HEK293 (cell line): ENCODE measurements at regions not wholly inside any gene's neighbourhood (a gene's known extent, or its start where the extent isn't known, plus 50 kb on each side); places are given as distances from the start of the nearest gene placed in this dataset.

Experiments used
- CTCF ChIA-PET: fragments of 350-600 bp; formaldehyde crosslinking; extraction: SDS; loops from one replicate; lab custom pipeline; 2021; ENCODE audit warnings: antibody characterized with exemption; lab: Yijun Ruan, JAX
- POLR2A ChIA-PET: fragments of 300-600 bp; formaldehyde crosslinking; extraction: SDS; loops from one replicate; lab custom pipeline; 2020; ENCODE audit warnings: antibody characterized with exemption, inconsistent platforms; lab: Yijun Ruan, JAX
- H3K27ac ChIP-seq: fragments of 200-500 bp; sonication (Bioruptor generic); 2 replicates; pipeline ENCODE4 v1.5.1; 2014; ENCODE audit warnings: low read depth, low read length, control low read depth, inconsistent platforms; ENCODE audit errors: extremely low read depth
- H3K36me3 ChIP-seq, 2 experiments: fragments of 200-500 bp in 1 of 2; sonication (Bioruptor generic) in 1 of 2; 1 replicate in 1 of 2; 2 replicates in 1 of 2; pipeline ENCODE4 v1.5.1; 2014 to 2017; ENCODE audit warnings: inconsistent platforms in 2 of 2, low read length in 2 of 2; ENCODE audit not compliant: control insufficient read depth in 2 of 2, insufficient read depth in 1 of 2
- H3K4me1 ChIP-seq: fragments of 200-500 bp; sonication (Bioruptor generic); 2 replicates; pipeline ENCODE4 v1.5.1; 2014; ENCODE audit warnings: mild to moderate bottlenecking, low read length, inconsistent platforms; ENCODE audit not compliant: control insufficient read depth, insufficient read depth
- H3K4me3 ChIP-seq: 2 replicates; pipeline ENCODE4 v1.5.1; 2011; ENCODE audit warnings: low read depth, mild to moderate bottlenecking, control low read depth, low read length, moderate library complexity
- H3K9me3 ChIP-seq: fragments of 200-500 bp; sonication (Bioruptor generic); 2 replicates; pipeline ENCODE4 v1.5.1; 2014; ENCODE audit warnings: low read depth, low read length, inconsistent platforms; ENCODE audit not compliant: control insufficient read depth, insufficient read depth
- BCL11B ChIP-seq: fragments of 450-650 bp; formaldehyde crosslinking; IDR thresholded peaks from 2 replicates; pipeline ENCODE4 v1.5.1; 2016; ENCODE audit warnings: low read depth, missing biosample characterization, missing genetic modification characterization
- EGR2 ChIP-seq: fragments of 450-650 bp; formaldehyde crosslinking; IDR thresholded peaks from 2 replicates; pipeline ENCODE4 v1.5.1; 2016; ENCODE audit warnings: low read depth, missing biosample characterization, missing genetic modification characterization
- GLI4 ChIP-seq: fragments of 450-650 bp; formaldehyde crosslinking; IDR thresholded peaks from 2 replicates; pipeline ENCODE4 v1.5.1; 2016; ENCODE audit warnings: missing biosample characterization, missing genetic modification characterization
- HOXA7 ChIP-seq: sonication (generic); formaldehyde crosslinking; IDR thresholded peaks from 2 replicates; pipeline ENCODE4 v1.8.1; 2022; ENCODE audit warnings: missing genetic modification reagents, borderline replicate concordance
- SP3 ChIP-seq: fragments of 450-650 bp; formaldehyde crosslinking; IDR thresholded peaks from 2 replicates; pipeline ENCODE4 v1.5.1; 2016; ENCODE audit warnings: missing biosample characterization, missing genetic modification characterization
- WT1 ChIP-seq: fragments of 450-650 bp; formaldehyde crosslinking; IDR thresholded peaks from 2 replicates; pipeline ENCODE4 v1.5.1; 2016; ENCODE audit warnings: missing biosample characterization, missing genetic modification characterization
- ZNF19 ChIP-seq: fragments of 450-650 bp; formaldehyde crosslinking; IDR thresholded peaks from 2 replicates; pipeline ENCODE4; 2016; ENCODE audit warnings: missing biosample characterization, missing genetic modification characterization, low read depth
- ZNF391 ChIP-seq: fragments of 450-650 bp; formaldehyde crosslinking; IDR thresholded peaks from 2 replicates; pipeline ENCODE4 v1.5.1; 2016; ENCODE audit warnings: low read depth, missing biosample characterization, missing genetic modification characterization, borderline replicate concordance
- ZNF394 ChIP-seq: fragments of 450-650 bp; formaldehyde crosslinking; IDR thresholded peaks from 2 replicates; pipeline ENCODE4 v1.5.1; 2016; ENCODE audit warnings: missing biosample characterization, missing genetic modification characterization, mild to moderate bottlenecking, moderate library complexity, borderline replicate concordance
- ZNF426 ChIP-seq: fragments of 450-650 bp; formaldehyde crosslinking; IDR thresholded peaks from 2 replicates; pipeline ENCODE4 v1.5.1; 2017; ENCODE audit warnings: missing biosample characterization, missing genetic modification characterization, mild to moderate bottlenecking, inconsistent platforms, moderate library complexity
- ZNF473 ChIP-seq: fragments of 450-650 bp; formaldehyde crosslinking; IDR thresholded peaks from 2 replicates; pipeline ENCODE4 v1.5.1; 2017; ENCODE audit warnings: missing biosample characterization, missing genetic modification characterization
- ZNF560 ChIP-seq: fragments of 450-650 bp; formaldehyde crosslinking; IDR thresholded peaks from 2 replicates; pipeline ENCODE4 v1.5.1; 2017; ENCODE audit warnings: missing biosample characterization, missing genetic modification characterization, borderline replicate concordance
- ZNF585B ChIP-seq: fragments of 450-650 bp; formaldehyde crosslinking; IDR thresholded peaks from 2 replicates; pipeline ENCODE4 v1.5.1; 2016; ENCODE audit warnings: missing biosample characterization, missing genetic modification characterization
- ZNF629 ChIP-seq: fragments of 450-650 bp; formaldehyde crosslinking; IDR thresholded peaks from 2 replicates; pipeline ENCODE4 v1.5.1; 2017; ENCODE audit warnings: missing biosample characterization, missing genetic modification characterization
- ZNF777 ChIP-seq: fragments of 450-650 bp; formaldehyde crosslinking; IDR thresholded peaks from 2 replicates; pipeline ENCODE4 v1.5.1; 2017; ENCODE audit warnings: missing biosample characterization, missing genetic modification characterization, borderline replicate concordance
- ZNF792 ChIP-seq: fragments of 450-650 bp; formaldehyde crosslinking; IDR thresholded peaks from 2 replicates; pipeline ENCODE4 v1.5.1; 2016; ENCODE audit warnings: missing biosample characterization, missing genetic modification characterization
- TF ChIP-seq, protein P1 (sequence below): fragments of 450-650 bp; formaldehyde crosslinking; IDR thresholded peaks from 2 replicates; pipeline ENCODE4 v1.5.1; 2016; ENCODE audit warnings: missing biosample characterization, missing genetic modification characterization
- TF ChIP-seq, protein P2 (sequence below): sonication (generic); formaldehyde crosslinking; IDR thresholded peaks from 2 replicates; pipeline ENCODE4 v1.8.1; 2022; ENCODE audit warnings: mild to moderate bottlenecking, moderate library complexity, missing genetic modification reagents
- TF ChIP-seq, protein P3 (sequence below): fragments of 450-650 bp; formaldehyde crosslinking; IDR thresholded peaks from 2 replicates; pipeline ENCODE4 v1.5.1; 2016; ENCODE audit warnings: missing biosample characterization, missing genetic modification characterization
- TF ChIP-seq, protein P4 (sequence below): fragments of 450-650 bp; formaldehyde crosslinking; IDR thresholded peaks from 2 replicates; pipeline ENCODE4 v1.5.1; 2016; ENCODE audit warnings: missing biosample characterization, missing genetic modification characterization
- TF ChIP-seq, protein P5 (sequence below): fragments of 450-650 bp; formaldehyde crosslinking; IDR thresholded peaks from 2 replicates; pipeline ENCODE4 v1.5.1; 2017; ENCODE audit warnings: missing biosample characterization, missing genetic modification characterization
- TF ChIP-seq, protein P6 (sequence below): fragments of 450-650 bp; IDR thresholded peaks from 2 replicates; pipeline ENCODE4 v1.5.1; 2018; ENCODE audit warnings: missing biosample characterization, missing genetic modification characterization
- TF ChIP-seq, protein P7 (sequence below): fragments of 450-650 bp; formaldehyde crosslinking; optimal IDR thresholded peaks from 2 replicates; pipeline ENCODE3; 2016; ENCODE audit warnings: missing biosample characterization, mild to moderate bottlenecking, missing genetic modification characterization

DNA sequence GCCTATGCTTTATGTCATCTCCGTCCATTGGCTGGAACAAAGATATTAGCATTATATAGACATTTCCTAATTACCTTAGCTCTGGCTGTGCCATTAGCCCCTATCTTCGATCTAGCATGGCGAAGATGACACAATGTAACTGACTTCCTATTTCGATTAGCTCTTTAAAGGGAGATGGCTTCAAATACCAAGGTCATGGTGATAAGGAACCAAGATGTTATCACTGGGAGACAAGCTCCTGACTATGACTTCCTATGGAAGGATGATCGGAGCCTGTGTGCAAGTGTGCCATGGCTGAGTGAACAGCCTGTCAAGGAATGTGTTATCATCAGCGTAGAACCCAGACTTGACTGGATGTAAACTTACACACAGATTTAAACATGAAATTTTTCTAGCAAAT, 602.1 kb downstream of the PSAT1 start (continued):
- TF ChIP-seq, protein P1, sequence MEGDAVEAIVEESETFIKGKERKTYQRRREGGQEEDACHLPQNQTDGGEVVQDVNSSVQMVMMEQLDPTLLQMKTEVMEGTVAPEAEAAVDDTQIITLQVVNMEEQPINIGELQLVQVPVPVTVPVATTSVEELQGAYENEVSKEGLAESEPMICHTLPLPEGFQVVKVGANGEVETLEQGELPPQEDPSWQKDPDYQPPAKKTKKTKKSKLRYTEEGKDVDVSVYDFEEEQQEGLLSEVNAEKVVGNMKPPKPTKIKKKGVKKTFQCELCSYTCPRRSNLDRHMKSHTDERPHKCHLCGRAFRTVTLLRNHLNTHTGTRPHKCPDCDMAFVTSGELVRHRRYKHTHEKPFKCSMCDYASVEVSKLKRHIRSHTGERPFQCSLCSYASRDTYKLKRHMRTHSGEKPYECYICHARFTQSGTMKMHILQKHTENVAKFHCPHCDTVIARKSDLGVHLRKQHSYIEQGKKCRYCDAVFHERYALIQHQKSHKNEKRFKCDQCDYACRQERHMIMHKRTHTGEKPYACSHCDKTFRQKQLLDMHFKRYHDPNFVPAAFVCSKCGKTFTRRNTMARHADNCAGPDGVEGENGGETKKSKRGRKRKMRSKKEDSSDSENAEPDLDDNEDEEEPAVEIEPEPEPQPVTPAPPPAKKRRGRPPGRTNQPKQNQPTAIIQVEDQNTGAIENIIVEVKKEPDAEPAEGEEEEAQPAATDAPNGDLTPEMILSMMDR (tag by site-specific recombination), result no peak
- no peak for TF ChIP-seq EGR2
- no peak for TF ChIP-seq ZNF777

DNA sequence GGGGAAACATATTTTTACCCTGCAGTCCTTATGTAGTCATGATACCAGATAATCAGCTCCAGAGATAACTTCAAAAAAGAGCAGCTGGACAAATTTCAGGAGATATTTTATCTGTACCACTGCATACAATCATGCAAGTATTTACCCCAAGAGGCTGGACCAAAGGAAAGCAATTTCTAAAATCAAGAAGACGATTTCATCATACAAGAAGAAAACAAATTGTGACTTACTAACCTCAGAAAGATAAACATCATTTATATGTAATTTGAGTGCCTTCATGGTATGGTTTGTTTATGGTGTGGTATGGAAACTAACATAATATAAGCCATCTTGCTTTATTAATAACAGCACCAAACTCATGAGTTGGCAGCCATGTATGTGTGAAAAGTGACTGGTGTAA, 603.6 kb downstream of the PSAT1 start:
- CTCF ChIA-PET, result no interaction called here
- Histone ChIP-seq H3K36me3 (no peaks in the 10 kb centered on the region), H3K4me3 (no peak overlapping the region), H3K27ac (no peak overlapping the region), H3K9me3 (no peaks in the 10 kb centered on the region), H3K4me1 (no peaks in the 10 kb centered on the region)
- POLR2A ChIA-PET, result no interaction called here
- TF ChIP-seq, protein P2, sequence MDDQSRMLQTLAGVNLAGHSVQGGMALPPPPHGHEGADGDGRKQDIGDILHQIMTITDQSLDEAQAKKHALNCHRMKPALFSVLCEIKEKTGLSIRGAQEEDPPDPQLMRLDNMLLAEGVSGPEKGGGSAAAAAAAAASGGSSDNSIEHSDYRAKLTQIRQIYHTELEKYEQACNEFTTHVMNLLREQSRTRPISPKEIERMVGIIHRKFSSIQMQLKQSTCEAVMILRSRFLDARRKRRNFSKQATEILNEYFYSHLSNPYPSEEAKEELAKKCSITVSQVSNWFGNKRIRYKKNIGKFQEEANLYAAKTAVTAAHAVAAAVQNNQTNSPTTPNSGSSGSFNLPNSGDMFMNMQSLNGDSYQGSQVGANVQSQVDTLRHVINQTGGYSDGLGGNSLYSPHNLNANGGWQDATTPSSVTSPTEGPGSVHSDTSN (CRISPR knock-in tag), result no peak
- no peak for TF ChIP-seq ZNF585B (tag by site-specific recombination)
- no peak for TF ChIP-seq ZNF394 (tag by site-specific recombination)
- TF ChIP-seq, protein P3, sequence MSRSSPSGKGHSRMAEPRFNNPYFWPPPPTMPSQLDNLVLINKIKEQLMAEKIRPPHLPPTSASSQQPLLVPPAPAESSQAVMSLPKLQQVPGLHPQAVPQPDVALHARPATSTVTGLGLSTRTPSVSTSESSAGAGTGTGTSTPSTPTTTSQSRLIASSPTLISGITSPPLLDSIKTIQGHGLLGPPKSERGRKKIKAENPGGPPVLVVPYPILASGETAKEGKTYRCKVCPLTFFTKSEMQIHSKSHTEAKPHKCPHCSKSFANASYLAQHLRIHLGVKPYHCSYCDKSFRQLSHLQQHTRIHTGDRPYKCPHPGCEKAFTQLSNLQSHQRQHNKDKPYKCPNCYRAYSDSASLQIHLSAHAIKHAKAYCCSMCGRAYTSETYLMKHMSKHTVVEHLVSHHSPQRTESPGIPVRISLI (tag by site-specific recombination), result no peak
- TF ChIP-seq, protein P4, sequence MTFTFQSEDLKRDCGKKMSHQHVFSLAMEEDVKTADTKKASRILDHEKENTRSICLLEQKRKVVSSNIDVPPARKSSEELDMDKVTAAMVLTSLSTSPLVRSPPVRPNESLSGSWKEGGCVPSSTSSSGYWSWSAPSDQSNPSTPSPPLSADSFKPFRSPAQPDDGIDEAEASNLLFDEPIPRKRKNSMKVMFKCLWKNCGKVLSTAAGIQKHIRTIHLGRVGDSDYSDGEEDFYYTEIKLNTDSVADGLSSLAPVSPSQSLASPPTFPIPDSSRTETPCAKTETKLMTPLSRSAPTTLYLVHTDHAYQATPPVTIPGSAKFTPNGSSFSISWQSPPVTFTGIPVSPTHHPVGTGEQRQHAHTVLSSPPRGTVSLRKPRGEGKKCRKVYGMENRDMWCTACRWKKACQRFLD (tag by site-specific recombination), result no peak
- TF ChIP-seq HOXA7 (CRISPR knock-in tag), result no peak
- no peak for TF ChIP-seq ZNF792 (tag by site-specific recombination)
- TF ChIP-seq SP3 (tag by site-specific recombination), result no peak

DNA sequence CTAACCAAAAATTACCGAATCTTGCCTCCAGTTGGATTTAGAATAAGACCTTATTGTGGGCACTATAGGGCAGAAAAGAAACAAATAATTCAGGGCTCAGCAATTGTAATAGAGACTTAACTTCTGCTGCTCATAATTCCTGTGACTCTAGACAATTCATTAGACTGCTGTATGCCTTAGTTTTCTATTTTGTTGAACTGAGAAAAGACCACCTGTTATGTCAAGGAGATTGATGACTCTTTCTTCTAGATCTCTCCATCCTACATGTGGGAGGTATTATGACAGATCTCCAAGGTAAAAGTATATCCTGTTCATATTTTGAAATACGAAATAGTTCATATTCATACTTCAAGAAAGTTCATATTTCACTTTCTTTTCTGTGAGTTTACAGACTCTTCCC, 605.1 kb downstream of the PSAT1 start:
- Histone ChIP-seq H3K36me3 (no peaks in the 10 kb centered on the region), H3K4me1 (no peaks in the 10 kb centered on the region), H3K27ac (no peak overlapping the region), H3K9me3 (no peaks in the 10 kb centered on the region), H3K4me3 (no peak overlapping the region)
- CTCF ChIA-PET, result no interaction called here
- POLR2A ChIA-PET, result no interaction called here
- TF ChIP-seq BCL11B, result no peak
- TF ChIP-seq, protein P5, sequence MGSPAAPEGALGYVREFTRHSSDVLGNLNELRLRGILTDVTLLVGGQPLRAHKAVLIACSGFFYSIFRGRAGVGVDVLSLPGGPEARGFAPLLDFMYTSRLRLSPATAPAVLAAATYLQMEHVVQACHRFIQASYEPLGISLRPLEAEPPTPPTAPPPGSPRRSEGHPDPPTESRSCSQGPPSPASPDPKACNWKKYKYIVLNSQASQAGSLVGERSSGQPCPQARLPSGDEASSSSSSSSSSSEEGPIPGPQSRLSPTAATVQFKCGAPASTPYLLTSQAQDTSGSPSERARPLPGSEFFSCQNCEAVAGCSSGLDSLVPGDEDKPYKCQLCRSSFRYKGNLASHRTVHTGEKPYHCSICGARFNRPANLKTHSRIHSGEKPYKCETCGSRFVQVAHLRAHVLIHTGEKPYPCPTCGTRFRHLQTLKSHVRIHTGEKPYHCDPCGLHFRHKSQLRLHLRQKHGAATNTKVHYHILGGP, result no peak
- no peak for TF ChIP-seq ZNF473 (tag by site-specific recombination)
- no peak for TF ChIP-seq ZNF629
- no peak for TF ChIP-seq ZNF560 (tag by site-specific recombination)
- TF ChIP-seq SP3 (tag by site-specific recombination), result no peak
- TF ChIP-seq GLI4 (tag by site-specific recombination), result no peak
- TF ChIP-seq ZNF391 (tag by site-specific recombination), result no peak
- TF ChIP-seq ZNF426 (tag by site-specific recombination), result no peak
- no peak for TF ChIP-seq ZNF19 (tag by site-specific recombination)
- TF ChIP-seq, protein P6, sequence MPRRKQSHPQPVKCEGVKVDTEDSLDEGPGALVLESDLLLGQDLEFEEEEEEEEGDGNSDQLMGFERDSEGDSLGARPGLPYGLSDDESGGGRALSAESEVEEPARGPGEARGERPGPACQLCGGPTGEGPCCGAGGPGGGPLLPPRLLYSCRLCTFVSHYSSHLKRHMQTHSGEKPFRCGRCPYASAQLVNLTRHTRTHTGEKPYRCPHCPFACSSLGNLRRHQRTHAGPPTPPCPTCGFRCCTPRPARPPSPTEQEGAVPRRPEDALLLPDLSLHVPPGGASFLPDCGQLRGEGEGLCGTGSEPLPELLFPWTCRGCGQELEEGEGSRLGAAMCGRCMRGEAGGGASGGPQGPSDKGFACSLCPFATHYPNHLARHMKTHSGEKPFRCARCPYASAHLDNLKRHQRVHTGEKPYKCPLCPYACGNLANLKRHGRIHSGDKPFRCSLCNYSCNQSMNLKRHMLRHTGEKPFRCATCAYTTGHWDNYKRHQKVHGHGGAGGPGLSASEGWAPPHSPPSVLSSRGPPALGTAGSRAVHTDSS (tag by site-specific recombination), result no peak
- TF ChIP-seq, protein P7, sequence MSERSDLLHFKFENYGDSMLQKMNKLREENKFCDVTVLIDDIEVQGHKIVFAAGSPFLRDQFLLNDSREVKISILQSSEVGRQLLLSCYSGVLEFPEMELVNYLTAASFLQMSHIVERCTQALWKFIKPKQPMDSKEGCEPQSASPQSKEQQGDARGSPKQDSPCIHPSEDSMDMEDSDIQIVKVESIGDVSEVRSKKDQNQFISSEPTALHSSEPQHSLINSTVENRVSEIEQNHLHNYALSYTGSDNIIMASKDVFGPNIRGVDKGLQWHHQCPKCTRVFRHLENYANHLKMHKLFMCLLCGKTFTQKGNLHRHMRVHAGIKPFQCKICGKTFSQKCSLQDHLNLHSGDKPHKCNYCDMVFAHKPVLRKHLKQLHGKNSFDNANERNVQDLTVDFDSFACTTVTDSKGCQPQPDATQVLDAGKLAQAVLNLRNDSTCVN (tag by site-specific recombination), result no peak
- TF ChIP-seq WT1 (tag by site-specific recombination), result no peak
